GM18858 (cell line): ENCODE measurements at regions not wholly inside any gene's neighbourhood (a gene's known extent, or its start where the extent isn't known, plus 50 kb on each side); places are given as distances from the start of the nearest gene placed in this dataset.
"Not testable (repeated sequence)": the region's sequence is repeated elsewhere in the genome, so short reads cannot be mapped to it uniquely, and the experiment has no call there.

ENCODE experiments used
- ATAC-seq: cut with Tn5 transposase; IDR thresholded peaks from one replicate; pipeline ENCODE4 v1.9.1; 2021; ENCODE audit not compliant: unreplicated experiment

DNA sequence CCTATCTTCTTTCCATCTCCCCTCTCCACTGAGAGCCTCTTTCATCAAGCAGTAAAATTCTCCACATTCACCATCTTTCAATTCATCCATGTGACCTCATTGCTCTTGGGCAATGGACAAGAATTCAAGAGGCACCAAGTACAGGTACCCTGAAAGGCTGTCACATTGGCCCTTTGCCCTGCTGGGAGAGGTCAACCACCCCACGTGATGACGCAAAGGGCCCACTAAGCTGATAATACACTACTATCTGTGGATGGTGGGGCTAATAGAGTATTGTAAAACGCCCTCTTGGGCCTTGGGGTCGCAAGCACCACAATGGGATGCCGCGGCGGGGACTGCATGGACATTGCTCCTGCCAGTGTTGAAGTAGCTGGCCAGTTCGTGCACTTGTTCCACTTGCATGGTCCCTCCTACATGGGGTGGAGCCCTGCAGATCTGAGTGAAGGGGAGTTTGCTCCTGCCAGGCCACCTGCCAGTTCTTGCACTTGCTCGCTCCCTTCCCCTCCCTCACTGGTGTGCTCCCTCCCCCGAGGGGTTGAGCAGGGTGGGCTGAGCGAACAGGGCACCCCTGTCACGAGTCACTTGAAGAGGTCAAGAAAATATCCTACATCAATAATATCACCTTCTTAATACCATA is 1578.8 kb upstream of the RAG2 start:
- no peak for ATAC-seq

DNA sequence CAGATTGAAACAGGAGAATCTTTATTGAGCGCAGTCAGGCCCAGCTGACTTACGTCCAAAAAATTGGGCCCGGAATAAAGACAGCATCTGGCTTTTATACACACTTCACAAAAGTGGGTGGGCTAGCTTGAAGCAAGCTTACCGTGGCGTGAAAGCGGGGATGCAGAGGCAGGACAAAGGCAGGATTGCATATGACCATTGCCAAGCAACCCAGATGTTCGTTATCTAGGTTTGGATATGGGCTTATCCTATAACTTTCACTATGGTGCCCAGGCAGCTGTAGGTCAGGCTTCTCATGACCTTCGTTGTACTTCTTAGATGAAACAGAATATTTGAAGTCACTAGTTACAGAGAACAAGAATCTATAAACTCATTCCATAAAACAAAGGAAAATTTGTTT is 1575.6 kb upstream of the RAG2 start:
- ATAC-seq = no peak

DNA sequence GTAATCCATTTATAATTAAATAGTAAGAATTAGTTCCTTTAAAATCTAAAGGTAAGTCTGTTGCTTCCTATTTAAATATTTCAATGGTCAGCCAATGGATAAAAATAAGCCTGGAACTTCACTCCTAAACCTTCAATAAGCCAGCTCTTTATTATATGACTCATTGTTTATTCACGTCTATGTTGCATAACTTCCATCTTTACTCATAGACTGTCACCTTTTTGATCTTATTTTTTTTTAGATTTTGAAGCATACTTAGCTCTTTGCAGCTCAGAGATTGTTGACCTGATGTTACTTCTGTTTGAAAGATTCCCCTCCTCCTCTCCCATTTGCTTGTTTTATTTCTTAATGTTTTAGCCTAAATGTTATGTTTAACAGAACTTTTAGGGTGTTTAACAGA is 1571.2 kb upstream of the RAG2 start:
- no peak for ATAC-seq

DNA sequence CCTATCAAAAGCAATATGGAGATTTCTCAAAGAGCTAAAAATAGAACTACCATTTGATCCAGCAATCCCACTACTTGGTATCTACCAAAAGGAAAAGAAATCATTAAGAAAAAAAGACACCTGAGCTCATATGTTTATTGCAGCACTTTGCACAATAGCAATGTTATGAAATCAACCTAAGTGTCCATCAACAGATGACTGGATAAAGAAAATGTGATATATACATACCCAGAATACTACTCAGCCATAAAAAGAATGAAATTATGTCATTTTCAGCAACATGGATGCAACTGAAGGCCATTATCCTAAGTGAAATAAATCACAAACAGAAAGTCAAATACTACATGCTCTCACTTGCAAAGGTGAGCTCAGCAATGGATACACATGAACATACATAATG is 1565.5 kb upstream of the RAG2 start:
- no peak for ATAC-seq

DNA sequence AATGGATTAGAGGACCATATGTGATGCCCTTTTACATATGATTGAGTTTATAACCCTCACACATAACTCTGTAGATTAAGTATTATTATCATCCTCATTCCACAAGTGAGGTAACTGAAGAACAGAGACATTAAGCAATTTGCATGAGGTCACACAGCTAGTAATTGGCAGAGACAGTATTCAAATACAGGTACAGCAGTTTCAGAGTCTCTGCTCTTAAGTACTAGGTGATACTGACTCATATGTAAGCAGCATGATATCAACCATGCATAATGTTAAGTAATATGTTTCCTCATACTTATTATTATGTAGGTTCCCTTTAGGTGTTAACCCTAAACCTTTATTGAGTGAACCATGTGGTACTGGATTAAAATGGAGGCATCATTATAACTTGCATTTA is 1562.4 kb upstream of the RAG2 start:
- no peak for ATAC-seq

DNA sequence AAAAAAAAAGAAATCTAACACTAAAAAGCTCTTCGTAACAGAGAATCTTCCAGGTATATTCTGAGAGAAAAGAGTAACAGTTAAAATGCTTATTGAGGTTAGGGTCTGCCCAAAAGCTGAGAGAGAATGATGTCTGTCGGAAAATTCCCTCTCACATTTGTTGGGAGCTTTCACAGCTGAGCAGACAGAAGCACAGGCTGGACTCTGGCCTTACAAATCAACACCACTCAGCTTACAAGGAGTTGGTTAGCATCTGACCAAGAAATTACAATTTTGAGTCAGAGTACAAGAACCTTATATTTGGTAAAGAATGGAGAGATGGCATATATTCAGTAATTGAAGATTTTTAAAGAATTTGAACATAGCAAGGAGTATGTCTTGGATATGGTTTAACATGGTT is 1561.0 kb upstream of the RAG2 start:
- ATAC-seq = no peak

DNA sequence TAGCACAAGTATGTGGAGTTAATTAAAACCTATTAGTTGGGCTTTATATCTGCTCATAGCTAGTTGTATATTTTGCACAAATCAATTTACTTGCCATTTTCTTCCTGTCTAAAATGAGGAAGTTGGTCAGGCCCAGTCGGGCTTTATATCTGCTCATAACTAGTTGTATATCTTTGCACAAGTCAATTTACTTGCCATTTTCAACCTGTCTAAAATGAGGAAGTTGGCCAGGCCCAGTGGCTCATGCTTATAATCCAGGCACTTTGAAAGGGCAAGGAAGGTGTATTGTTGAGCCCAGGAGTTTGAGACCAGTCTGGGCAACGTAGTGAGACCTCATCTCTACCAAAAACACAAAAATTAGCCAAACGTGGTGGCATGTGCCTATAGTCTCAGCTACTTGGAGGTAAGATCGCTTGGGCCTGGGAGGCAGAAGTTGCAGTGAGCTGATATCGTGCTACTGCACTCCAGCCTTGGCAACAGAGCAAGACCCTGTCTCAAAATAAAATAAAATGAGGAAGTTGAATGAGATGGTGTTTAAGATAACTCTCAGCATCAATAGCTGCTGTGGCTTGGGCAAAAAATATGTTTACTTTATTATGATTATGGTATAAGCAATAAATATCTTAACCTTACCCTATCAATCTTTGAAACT is 1558.6 kb upstream of the RAG2 start:
- no peak for ATAC-seq

DNA sequence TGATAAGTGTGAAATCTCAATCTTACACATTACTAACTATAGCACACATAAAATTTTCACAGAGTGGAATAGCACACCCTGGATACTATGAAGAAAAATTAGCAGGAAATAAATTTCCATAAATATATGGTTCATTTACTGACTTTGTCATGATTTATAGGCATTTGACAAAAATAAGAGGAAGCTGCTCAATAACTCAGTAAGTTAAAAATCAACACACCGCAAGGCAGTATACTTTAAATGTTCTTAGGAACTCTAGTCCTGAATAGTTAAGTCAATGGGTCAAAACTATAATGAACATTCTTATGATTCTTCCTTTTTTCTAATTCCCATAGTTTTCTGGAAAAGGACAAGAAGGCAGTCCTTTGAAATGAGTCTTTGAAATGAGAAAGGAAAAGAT is 1557.8 kb upstream of the RAG2 start:
- ATAC-seq = no peak

DNA sequence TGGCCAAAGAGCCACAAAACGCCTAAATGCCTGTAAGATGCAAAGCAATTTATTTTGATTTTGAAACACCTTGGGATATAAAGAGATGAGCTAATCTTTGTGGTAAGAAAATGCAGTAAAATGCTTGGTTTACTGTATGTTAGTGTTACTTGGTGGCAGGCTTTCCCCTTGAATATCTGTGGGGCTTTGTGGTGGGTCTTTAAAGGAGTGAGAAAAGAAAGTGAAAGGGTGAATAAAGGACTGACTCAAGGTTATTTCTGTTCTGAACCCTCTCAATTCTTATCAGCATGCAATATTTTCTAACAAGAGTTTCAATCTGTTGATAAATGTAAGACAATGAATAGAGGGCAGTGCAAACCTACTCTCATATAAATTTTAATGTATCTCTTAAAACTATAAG is 1555.9 kb upstream of the RAG2 start:
- ATAC-seq = no peak

DNA sequence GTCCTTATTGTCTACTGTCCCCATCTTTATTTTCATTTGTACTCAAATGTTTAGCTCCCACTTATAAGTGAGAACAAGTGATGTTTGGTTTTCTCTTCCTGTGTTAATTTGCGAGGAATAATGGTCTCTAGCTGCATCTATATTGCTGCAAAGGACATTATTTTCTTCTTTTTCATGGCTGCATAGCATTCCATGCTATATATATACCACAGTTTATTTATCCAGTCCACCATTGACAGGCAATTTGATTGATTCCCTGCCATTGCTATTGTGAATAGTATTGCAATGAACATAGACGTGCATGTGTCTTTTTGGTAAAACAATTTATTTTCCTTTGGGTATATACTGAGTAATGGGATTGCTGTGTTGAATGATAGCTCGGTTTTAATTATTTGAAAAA is 1545.8 kb upstream of the RAG2 start:
- ATAC-seq = no peak

DNA sequence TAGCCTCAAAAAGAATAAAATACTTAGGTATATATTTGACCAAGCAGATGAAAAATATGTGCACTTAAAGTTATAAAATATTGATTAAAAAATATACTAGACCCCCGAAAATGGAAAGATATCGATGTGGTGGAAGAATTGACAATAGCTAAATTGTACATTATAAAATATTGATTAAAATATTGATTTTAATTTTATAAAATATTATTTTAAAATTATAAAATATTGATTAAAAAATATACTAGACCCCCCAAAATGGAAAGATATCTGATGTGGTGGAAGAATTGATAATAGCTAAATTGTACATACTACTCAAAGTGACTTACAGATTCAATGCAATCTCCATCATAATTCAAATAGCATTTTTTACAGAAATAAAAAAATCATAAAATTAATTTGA is 1540.9 kb upstream of the RAG2 start:
- ATAC-seq = no peak

DNA sequence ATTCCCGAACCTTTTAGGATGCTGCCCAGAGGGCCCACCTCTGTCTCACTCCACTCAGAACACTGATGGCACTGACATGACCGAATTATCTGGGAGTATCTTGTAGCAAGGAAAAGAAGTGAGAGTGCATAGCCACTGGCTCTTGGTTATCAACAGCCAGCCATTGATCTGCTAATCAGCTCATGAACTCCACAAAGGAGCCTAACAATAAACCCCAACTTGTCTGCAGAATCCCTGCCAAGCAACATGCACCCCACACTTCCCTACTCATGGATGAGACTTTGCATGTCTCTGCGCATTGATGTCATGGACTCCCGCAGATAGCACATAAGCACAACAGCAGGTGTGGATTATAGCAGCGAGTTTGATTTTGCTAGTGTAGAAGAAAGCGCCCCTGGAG is 1538.9 kb upstream of the RAG2 start:
- ATAC-seq = no peak

DNA sequence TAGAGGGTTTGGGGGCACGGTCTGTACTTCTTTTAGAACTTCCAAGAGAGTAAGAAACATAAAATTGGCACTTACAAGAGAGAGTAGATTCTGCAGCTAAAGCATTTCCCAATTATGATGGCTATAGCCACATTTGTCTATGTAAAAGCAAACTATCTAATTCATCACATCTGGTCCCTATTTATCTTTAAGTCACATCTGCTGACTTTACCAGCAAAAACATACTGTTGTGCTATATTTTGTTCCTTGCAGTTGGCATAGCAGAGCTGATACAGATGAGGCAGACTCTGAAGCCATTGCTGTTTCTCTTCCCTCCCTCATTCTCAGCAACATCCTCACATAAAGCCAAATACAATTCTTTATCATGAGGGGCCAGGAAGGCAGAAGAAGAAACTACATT is 1533.5 kb upstream of the RAG2 start:
- no peak for ATAC-seq

DNA sequence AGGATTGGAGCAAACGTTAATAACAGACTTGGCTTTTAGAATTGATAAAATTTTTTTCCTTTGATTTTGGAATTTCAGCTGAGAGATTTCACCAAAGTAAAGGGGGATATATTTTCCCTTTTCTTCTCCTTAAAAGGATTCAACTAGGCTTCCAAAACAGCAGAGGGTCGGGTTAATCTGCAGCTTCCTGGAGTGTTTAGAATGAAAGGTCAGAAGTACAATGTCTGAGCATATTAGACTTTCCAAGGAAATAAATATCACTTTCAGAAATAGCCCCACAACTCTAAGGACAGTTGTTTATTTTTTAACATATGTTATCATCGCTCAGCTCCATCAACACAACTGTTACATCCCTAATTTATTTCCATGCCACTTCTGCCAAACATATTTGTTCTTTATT is 1532.9 kb upstream of the RAG2 start:
- no peak for ATAC-seq

DNA sequence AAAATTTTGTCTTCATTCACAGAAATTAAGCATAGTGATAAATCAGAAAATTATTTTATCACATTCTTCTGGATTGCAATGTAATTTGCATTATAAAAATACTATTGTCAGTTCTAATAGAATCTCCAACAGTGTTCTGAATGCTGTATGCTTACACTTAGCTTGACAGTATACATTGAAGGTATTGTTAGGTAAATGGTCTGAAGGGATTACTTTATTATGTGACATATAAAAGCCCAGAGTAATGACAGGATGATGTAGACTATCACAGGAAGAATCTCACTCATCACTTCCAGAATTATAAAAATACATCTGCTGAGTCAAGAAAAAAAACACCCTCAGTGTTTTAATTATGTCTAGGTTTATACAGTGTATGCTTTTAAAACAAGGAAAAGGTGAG is 1532.5 kb upstream of the RAG2 start:
- no peak for ATAC-seq

DNA sequence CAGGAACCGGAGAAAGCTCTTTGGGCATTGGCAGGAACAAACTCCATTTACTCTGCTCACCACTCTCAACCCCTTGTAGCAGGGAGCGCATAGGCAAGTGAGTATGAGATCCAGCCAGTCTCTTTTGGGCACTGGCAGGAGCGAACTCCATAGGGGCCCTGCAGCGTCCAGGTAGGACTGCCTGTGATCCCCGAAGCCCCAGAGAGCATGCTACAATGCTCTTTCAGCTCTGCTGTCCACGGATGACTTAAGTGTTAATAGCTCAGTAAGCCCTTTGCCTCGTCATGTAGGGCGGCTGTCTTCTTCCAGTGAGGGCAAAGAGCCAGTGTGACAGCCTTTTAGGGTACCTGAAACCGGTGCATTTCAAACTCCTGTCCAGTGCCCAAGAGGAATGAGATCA is 1525.6 kb upstream of the RAG2 start:
- ATAC-seq = no peak

DNA sequence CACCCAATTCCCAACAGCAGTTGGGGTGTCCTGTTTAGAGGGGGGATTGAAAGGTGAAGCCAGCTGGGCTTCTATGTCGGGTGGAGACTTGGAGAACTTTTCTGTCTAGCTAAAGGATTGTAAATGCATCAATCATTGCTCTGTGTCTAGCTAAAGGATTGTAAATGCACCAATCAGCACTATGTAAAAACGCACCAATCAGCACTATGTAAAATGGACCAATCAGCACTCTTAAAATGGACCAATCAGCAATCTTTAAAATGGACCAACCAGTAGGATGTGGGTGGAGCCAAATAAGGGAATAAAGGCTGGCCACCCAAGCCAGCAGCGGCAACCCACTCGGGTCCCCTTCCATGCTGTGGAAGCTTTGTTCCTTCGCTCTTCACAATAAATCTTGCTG is 1518.6 kb upstream of the RAG2 start:
- not testable (repeated sequence) for ATAC-seq

DNA sequence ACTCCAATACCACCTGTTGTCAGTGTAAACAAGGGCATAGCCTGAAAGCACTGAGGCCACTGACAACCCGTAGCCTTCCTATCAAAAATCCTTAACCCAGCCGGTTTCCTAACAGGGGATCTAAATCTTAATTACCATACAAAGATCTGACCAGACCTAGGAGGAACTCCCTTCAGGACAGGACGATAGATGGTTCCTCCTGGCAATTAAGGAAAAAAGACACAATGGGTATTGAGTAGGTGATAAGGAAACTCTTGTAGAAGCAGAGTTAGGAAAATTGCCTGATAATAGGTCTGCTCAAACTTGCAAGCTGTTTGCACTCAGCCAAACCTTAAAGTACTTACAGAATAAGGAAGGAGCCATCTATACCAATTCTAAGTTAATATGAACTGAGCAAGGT is 1517.3 kb upstream of the RAG2 start:
- ATAC-seq = not testable (repeated sequence)

DNA sequence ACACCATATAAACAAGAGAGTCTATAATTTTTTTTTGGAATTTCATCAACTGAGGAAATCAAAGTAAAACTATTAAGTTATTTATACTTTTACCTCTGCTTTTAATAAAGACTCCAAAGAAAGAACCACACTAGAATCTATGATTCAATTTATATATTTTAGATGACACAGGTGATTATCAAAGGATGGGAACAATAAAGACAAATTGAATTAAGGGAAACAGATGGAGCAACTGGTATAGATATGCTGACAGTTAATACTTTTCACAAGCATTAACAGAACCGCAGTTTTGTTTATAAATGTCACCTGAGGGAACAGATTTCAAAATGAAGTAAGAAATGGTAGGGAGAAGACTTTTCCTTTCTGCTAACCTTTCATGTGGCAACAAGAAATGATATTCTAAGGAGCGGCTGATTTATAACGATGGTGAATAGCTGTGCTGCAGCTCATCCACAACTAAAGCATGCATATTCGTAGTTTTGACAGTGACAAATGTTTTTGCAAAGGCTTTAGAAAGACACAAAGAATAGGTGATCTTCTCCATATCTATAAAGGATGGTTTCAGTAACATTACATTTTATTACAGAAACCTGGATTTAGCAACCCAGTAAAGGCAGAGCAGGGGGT is 1502.9 kb upstream of the RAG2 start:
- ATAC-seq = no peak

DNA sequence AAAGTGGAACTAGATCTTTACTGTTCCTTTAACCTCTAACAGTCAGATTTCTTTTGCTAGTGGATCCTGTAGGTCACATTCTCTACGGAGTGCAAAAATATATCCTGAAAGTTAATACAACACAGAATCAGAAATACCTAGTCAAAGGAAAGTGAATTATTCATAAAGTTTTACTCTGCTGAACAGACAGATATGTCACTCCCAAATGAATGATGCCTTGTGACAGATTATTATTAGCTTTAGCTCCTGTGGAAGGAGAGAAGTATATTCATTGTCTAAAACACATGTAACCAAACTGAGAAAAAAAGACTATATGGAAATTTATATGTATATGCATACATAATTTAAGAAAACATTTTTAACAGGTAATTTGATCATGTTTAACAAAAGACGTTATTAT is 1497.2 kb upstream of the RAG2 start:
- no peak for ATAC-seq

DNA sequence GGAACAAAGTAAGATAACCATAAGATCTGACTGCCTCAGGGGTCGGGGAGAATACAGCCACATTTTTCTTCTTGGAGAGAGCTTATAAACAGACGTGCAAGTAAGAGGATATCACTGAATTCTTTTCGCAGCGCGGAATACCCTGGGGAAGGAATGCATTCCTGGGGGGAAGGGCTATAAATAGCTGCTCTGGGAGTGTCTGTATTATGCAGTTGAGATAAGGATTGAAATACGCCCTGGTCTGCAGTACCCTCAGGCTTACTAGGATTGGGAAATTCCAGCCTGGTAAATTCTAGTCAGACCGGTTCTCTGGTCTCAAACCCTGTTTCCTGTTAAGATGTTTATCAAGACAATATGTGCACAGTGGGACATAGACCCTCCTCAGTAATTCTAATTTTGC is 1491.7 kb upstream of the RAG2 start:
- no peak for ATAC-seq

DNA sequence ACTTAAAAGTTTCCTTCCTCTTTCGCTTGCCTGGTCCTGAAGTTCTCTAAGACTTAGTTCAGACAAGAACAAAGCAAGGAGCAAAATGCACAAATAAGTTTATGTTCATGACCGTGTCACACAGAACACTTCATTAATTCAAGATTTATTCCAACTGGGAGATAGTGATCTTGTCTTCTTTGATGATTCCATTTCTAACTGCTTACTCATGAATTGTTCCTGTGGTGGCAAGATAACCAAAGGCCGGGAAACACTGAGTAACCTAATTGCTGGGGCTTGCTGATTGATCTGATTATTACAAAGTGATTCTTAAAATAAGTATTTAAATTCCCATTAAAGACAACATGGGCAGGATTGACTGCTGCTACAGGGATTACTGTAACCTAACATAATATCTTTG is 1462.9 kb upstream of the RAG2 start:
- no peak for ATAC-seq

DNA sequence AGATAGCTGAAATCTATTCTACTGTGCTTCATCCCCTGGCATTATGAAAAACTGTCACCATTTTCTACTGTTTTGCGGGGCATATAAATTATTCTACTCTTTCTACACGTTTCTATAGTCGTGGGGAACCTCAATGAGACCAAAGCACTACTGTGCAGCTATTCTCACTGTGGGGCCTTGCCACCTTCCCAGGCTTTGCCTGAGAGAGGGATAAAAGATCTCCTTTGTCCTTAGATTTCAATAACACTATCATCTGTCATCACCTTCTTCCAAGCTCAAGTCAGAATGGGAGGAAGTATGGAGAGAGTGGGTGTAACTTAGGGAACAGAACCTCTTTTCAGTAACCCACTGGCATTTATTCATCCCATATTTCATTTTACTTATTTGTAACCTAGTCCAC is 1462.1 kb upstream of the RAG2 start:
- no peak for ATAC-seq
